Thymus (tissue), 11 donors: ENCODE measurements at regions not wholly inside any gene's neighbourhood (a gene's known extent, or its start where the extent isn't known, plus 50 kb on each side); places are given as distances from the start of the nearest gene placed in this dataset.
"Not testable (repeated sequence)": the region's sequence is repeated elsewhere in the genome, so short reads cannot be mapped to it uniquely, and the experiment has no call there.

Source experiments
- DNase-seq, 9 donors: peaks; one replicate each; pipeline ENCODE4 v3.0.0-alpha.2; 2013; ENCODE audit warnings: low spot score in 9 of 9, low read depth in 6 of 9, missing footprints in 1 of 9
- H3K27ac ChIP-seq, 2 donors: one replicate each; pipeline ENCODE4 v1.5.1; 2013; ENCODE audit warnings: control low read depth in 1 of 2, low read depth in 1 of 2, low read length in 1 of 2, mild to moderate bottlenecking in 1 of 2, moderate library complexity in 1 of 2
- H3K27me3 ChIP-seq, 2 donors: one replicate each; pipeline ENCODE4 v1.5.1; 2013; ENCODE audit warnings: low read length in 1 of 2; ENCODE audit not compliant: control insufficient read depth in 2 of 2, insufficient read depth in 1 of 2
- H3K36me3 ChIP-seq, 2 donors: one replicate each; pipeline ENCODE4 v1.5.1; 2013; ENCODE audit warnings: low read length in 1 of 2, mild to moderate bottlenecking in 1 of 2, moderate library complexity in 1 of 2; ENCODE audit not compliant: control insufficient read depth in 2 of 2, insufficient read depth in 2 of 2
- H3K4me1 ChIP-seq, 2 donors: one replicate each; pipeline ENCODE4 v1.5.1; 2013; ENCODE audit warnings: low read length in 2 of 2; ENCODE audit not compliant: control insufficient read depth in 2 of 2, insufficient read depth in 2 of 2
- H3K4me3 ChIP-seq, 2 donors: one replicate each; pipeline ENCODE4 v1.5.1; 2013; ENCODE audit warnings: low read length in 2 of 2, control low read depth in 1 of 2, mild to moderate bottlenecking in 1 of 2
- H3K9me3 ChIP-seq, 2 donors: one replicate each; pipeline ENCODE4 v1.5.1; 2013; ENCODE audit warnings: low read length in 1 of 2, mild to moderate bottlenecking in 1 of 2; ENCODE audit not compliant: control insufficient read depth in 2 of 2, insufficient read depth in 1 of 2
- WGBS: extraction: QIAGEN DNeasy Blood & Tissue Kit; methylation state at CpG from one replicate; pipeline ENCODE4 v1.1.7; 2013; 5-methylcytosine and 5-hydroxymethylcytosine counted together
- donor health status: healthy.

GRCh38 chrX:23061116-23061515 is 61.4 kb downstream of the DDX53 start:
- no peaks in the 10 kb centered on the region for H3K4me1 ChIP-seq
- H3K9me3 ChIP-seq = no peaks in the 10 kb centered on the region
- no peaks in the 10 kb centered on the region for H3K27me3 ChIP-seq
- H3K4me3 ChIP-seq = no peak overlapping the region
- H3K27ac ChIP-seq = no peak overlapping the region
- WGBS = 100% methylated on average over 3 of the region's 3 CpGs
- no peak for DNase-seq
- H3K36me3 ChIP-seq = no peaks in the 10 kb centered on the region

GRCh38 chrX:23062359-23062758 is 62.6 kb downstream of the DDX53 start:
- Histone ChIP-seq H3K27me3 (no peaks in the 10 kb centered on the region), H3K27ac (no peak overlapping the region), H3K4me1 (no peaks in the 10 kb centered on the region), H3K9me3 (no peaks in the 10 kb centered on the region), H3K4me3 (no peak overlapping the region), H3K36me3 (no peaks in the 10 kb centered on the region)
- 93% methylated on average over 3 of the region's 3 CpGs for WGBS
- DNase-seq = no peak

GRCh38 chrX:23066588-23067281 is 67.0 kb downstream of the DDX53 start:
- Histone ChIP-seq H3K9me3 (no peaks in the 10 kb centered on the region), H3K36me3 (no peaks in the 10 kb centered on the region), H3K27ac (no peak overlapping the region), H3K4me3 (no peak overlapping the region), H3K27me3 (no peaks in the 10 kb centered on the region), H3K4me1 (no peaks in the 10 kb centered on the region)
- no peak for DNase-seq
- 92% methylated on average over 5 of the region's 5 CpGs for WGBS

GRCh38 chrX:23075461-23075860 is 75.7 kb downstream of the DDX53 start:
- H3K36me3 ChIP-seq, H3K4me1 ChIP-seq, H3K27ac ChIP-seq, DNase-seq, H3K27me3 ChIP-seq, H3K9me3 ChIP-seq, H3K4me3 ChIP-seq: not testable (repeated sequence)
- WGBS = 99% methylated on average over 21 of the region's 21 CpGs

- H3K9me3 ChIP-seq = no peaks in the 10 kb centered on the region
- no peak overlapping the region for H3K27ac ChIP-seq
- 92% methylated on average over 1 of the region's 1 CpG for WGBS
- no peaks in the 10 kb centered on the region for H3K36me3 ChIP-seq
- H3K4me3 ChIP-seq = no peak overlapping the region
- H3K4me1 ChIP-seq = no peaks in the 10 kb centered on the region
- DNase-seq = no peak
- no peaks in the 10 kb centered on the region for H3K27me3 ChIP-seq
Measured at GRCh38 chrX:23079347-23079746, 79.6 kb downstream of the DDX53 start.

GRCh38 chrX:23100826-23101225 is 101.1 kb downstream of the DDX53 start:
- WGBS = 31% methylated on average over 6 of the region's 6 CpGs
- no peaks in the 10 kb centered on the region for H3K9me3 ChIP-seq
- H3K27ac ChIP-seq = no peak overlapping the region
- DNase-seq = peak in 3 of 9 donors; percentile 0 to 34 (median 2)
- H3K4me3 ChIP-seq = no peak overlapping the region
- H3K4me1 ChIP-seq = peaks cover 0 to 5% of the 10 kb centered on the region in 2 donors
- no peaks in the 10 kb centered on the region for H3K36me3 ChIP-seq
- H3K27me3 ChIP-seq = no peaks in the 10 kb centered on the region

GRCh38 chrX:23103546-23103945 is 103.8 kb downstream of the DDX53 start:
- no peaks in the 10 kb centered on the region for H3K27me3 ChIP-seq
- DNase-seq = no peak
- no peaks in the 10 kb centered on the region for H3K9me3 ChIP-seq
- H3K36me3 ChIP-seq = no peaks in the 10 kb centered on the region
- peaks cover 0 to 5% of the 10 kb centered on the region in 2 donors for H3K4me1 ChIP-seq
- no peak overlapping the region for H3K27ac ChIP-seq
- no peak overlapping the region for H3K4me3 ChIP-seq
- 96% methylated on average over 4 of the region's 4 CpGs for WGBS

- WGBS = 95% methylated on average over 11 of the region's 11 CpGs
- DNase-seq = no peak
- no peaks in the 10 kb centered on the region for H3K27me3 ChIP-seq
- no peaks in the 10 kb centered on the region for H3K36me3 ChIP-seq
- H3K27ac ChIP-seq = no peak overlapping the region
- no peaks in the 10 kb centered on the region for H3K4me1 ChIP-seq
- H3K4me3 ChIP-seq = no peak overlapping the region
- no peaks in the 10 kb centered on the region for H3K9me3 ChIP-seq
Measured at GRCh38 chrX:23114241-23114640, 114.5 kb downstream of the DDX53 start.

- 96% methylated on average over 1 of the region's 1 CpG for WGBS
- Histone ChIP-seq H3K27me3 (no peaks in the 10 kb centered on the region), H3K9me3 (no peaks in the 10 kb centered on the region), H3K27ac (no peak overlapping the region), H3K4me3 (no peak overlapping the region), H3K4me1 (no peaks in the 10 kb centered on the region), H3K36me3 (no peaks in the 10 kb centered on the region)
- no peak for DNase-seq
Measured at GRCh38 chrX:23115651-23116050, 115.9 kb downstream of the DDX53 start.
